Esophagus muscularis mucosa (tissue), 4 donors: ENCODE measurements at regions not wholly inside any gene's neighbourhood (a gene's known extent, or its start where the extent isn't known, plus 50 kb on each side); places are given as distances from the start of the nearest gene placed in this dataset.

ENCODE experiments used
- DNase-seq: peaks from one replicate; pipeline ENCODE4 v3.0.0-alpha.2; 2017; ENCODE audit errors: extremely low spot score
- H3K27ac ChIP-seq, 4 donors: fragments of 200-600 bp; sonication (generic); replicated peaks in 1 of 4; 1 replicate in 3 of 4; 2 replicates in 1 of 4; pipeline ENCODE4 v1.5.1; 2016 to 2019; ENCODE audit warnings: mild to moderate bottlenecking in 1 of 4
- H3K27me3 ChIP-seq, 4 donors: fragments of 200-600 bp; sonication (generic); one replicate each; pipeline versions ENCODE4 v1.5.1 to v1.6.0; 2016 to 2019
- H3K36me3 ChIP-seq, 4 donors: fragments of 200-600 bp; sonication (generic); one replicate each; pipeline ENCODE4 v1.5.1; 2016 to 2019
- H3K4me1 ChIP-seq, 4 donors: fragments of 200-600 bp; sonication (generic); one replicate each; pipeline ENCODE4 v1.5.1; 2016 to 2019
- H3K4me3 ChIP-seq, 4 donors: fragments of 200-600 bp; sonication (generic); 1 replicate in 2 of 4; 2 replicates in 2 of 4; pipeline ENCODE4 v1.5.1; 2016 to 2019; ENCODE audit warnings: mild to moderate bottlenecking in 4 of 4, moderate library complexity in 1 of 4
- H3K9me3 ChIP-seq, 4 donors: fragments of 200-600 bp; sonication (generic); 1 replicate in 3 of 4; 2 replicates in 1 of 4; pipeline ENCODE4 v1.5.1; 2016 to 2019
- EP300 ChIP-seq: sonication (generic); formaldehyde crosslinking; IDR thresholded peaks from one replicate; pipeline ENCODE4 v1.6.1; 2017; ENCODE audit warnings: antibody characterized with exemption
- POLR2A ChIP-seq: fragments of 450-650 bp; IDR thresholded peaks from one replicate; pipeline ENCODE4 v1.6.1; 2017; ENCODE audit warnings: antibody characterized with exemption, moderate library complexity, mild to moderate bottlenecking, low read depth
- POLR2AphosphoS5 ChIP-seq, 2 donors: sonication (generic); formaldehyde crosslinking; IDR thresholded peaks; one replicate each; pipeline ENCODE4 v1.6.1; 2017; ENCODE audit warnings: antibody characterized with exemption in 2 of 2
- WGBS: methylation state at CpG from one replicate; pipeline ENCODE4 v1.1.5; 2018; 5-methylcytosine and 5-hydroxymethylcytosine counted together
- intact Hi-C: fragments of 100-400 bp; cut with DNase I; formaldehyde crosslinking; loops from one replicate; pipeline ENCODE4 v1.15.1; 2023
- small RNA-seq, 3 donors: library from RNA; depleted of rRNA; stranded (forward); fragments of <200 nt; gene quantifications; one replicate each; pipeline ENCODE3, GENCODE V24; 2016
- TF ChIP-seq, protein P1 (sequence below), 3 experiments: fragments of 200-600 bp in 2 of 3; fragments of 450-650 bp in 1 of 3; sonication (generic) in 2 of 3; IDR thresholded peaks; one replicate each; pipeline ENCODE4 v1.5.1; 2017 to 2019; ENCODE audit warnings: antibody characterized with exemption in 3 of 3, mild to moderate bottlenecking in 2 of 3, moderate library complexity in 1 of 3

GRCh38 chr6:43837507-43837906, 67.5 kb downstream of the VEGFA start:
- intact Hi-C loops, result no loop called here
- WGBS, result 0% methylated on average over 2 of the region's 2 CpGs
- TF ChIP-seq POLR2A, result no peak
- TF ChIP-seq, protein P1, sequence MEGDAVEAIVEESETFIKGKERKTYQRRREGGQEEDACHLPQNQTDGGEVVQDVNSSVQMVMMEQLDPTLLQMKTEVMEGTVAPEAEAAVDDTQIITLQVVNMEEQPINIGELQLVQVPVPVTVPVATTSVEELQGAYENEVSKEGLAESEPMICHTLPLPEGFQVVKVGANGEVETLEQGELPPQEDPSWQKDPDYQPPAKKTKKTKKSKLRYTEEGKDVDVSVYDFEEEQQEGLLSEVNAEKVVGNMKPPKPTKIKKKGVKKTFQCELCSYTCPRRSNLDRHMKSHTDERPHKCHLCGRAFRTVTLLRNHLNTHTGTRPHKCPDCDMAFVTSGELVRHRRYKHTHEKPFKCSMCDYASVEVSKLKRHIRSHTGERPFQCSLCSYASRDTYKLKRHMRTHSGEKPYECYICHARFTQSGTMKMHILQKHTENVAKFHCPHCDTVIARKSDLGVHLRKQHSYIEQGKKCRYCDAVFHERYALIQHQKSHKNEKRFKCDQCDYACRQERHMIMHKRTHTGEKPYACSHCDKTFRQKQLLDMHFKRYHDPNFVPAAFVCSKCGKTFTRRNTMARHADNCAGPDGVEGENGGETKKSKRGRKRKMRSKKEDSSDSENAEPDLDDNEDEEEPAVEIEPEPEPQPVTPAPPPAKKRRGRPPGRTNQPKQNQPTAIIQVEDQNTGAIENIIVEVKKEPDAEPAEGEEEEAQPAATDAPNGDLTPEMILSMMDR (IDR thresholded peaks at IDR 0.05), result no peak
- TF ChIP-seq EP300, result no peak
- TF ChIP-seq POLR2AphosphoS5 (IDR thresholded peaks at IDR 0.05), result no peak

GRCh38 chr6:43836507-43837240, 66.7 kb downstream of the VEGFA start:
- TF ChIP-seq POLR2A (no peak), POLR2AphosphoS5 (IDR thresholded peaks at IDR 0.05) (no peak), EP300 (no peak)
- TF ChIP-seq, protein P1 (IDR thresholded peaks at IDR 0.05), result no peak
- intact Hi-C loops, result no loop called here

More at GRCh38 chr6:43837507-43837906, 67.5 kb downstream of the VEGFA start:
- Histone ChIP-seq H3K36me3 (no peaks in the 10 kb centered on the region), H3K9me3 (no peaks in the 10 kb centered on the region), H3K27me3 (no peaks in the 10 kb centered on the region), H3K27ac (no peak overlapping the region), H3K4me3 (no peak overlapping the region), H3K4me1 (peaks cover 0 to 5% (median 0%) of the 10 kb centered on the region in 4 donors)
- DNase-seq, result no peak

More at GRCh38 chr6:43836507-43837240, 66.7 kb downstream of the VEGFA start:
- Histone ChIP-seq H3K27ac (no peak overlapping the region), H3K4me3 (no peak overlapping the region), H3K27me3 (no peaks in the 10 kb centered on the region), H3K4me1 (peaks cover 0 to 5% (median 0%) of the 10 kb centered on the region in 4 donors), H3K9me3 (no peaks in the 10 kb centered on the region), H3K36me3 (no peaks in the 10 kb centered on the region)
- no peak for DNase-seq
- 88% methylated on average over 7 of the region's 7 CpGs for WGBS

Small RNA genes lying in the stretch of these regions (small RNA-seq; reads per million reads assigned to genes)
- gene AL157371.1, result 0 reads per million in 3 donors
